ENCODE measurements at regions not wholly inside any gene's neighbourhood (a gene's known extent, or its start where the extent isn't known, plus 50 kb on each side); places are given as distances from the start of the nearest gene placed in this dataset.
"Not testable (repeated sequence)": the region's sequence is repeated elsewhere in the genome, so short reads cannot be mapped to it uniquely, and the experiment has no call there.

DNA sequence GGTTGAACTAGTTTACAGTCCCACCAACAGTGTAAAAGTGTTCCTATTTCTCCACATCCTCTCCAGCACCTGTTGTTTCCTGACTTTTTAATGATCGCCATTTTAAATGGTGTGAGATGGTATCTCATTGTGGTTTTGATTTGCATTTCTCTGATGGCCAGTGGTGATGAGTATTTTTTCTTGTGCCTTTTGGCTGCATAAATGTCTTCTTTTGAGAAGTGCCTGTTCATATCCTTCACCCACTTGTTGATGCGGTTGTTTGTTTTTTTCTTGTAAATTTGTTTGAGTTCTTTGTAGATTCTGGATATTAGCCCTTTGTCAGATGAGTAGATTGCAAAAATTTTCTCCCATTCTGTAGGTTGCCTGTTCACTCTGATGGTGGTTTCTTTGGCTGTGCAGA is 462.0 kb upstream of the ZMIZ1 start:
- DNase-seq = not testable (repeated sequence)

DNA sequence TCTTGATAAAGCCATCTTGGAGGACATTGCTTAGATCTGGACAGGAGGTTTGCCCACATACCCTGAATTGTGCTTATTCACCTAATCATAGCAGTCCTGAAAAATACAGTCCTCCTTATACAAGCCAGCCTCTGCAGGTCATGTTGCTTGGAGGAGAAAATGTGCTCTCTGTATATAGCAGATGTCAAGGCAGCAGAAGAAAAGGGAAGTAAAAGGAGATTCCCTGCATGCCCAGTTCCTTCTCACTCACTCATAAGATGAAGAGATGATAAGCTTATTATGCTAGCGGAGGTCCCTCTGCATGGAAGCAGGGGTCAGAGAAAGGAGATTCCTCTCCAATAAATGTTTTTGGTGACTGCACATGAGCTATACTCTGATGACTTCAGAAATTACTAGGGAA is 458.8 kb upstream of the ZMIZ1 start:
- no peak for DNase-seq

DNA sequence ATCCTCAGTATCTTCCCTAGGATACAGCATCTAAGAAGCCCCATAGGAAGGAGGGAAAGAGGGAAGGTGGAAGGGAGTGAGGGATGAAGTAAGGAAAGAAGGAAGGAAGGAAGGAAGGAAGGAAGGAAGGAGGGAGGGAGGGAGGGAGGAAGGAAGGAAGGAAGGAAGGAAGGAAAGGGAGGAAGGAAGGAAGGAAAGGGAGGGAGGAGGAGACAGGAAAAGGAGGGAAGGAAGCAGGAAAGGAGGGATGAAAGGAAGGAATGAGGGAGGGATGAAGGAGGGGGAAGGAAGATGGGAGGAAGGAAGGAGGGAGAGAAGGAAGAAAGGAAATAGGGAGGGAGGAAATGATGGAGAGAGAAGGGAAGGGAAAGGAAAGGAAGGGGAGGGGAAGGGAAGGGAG is 455.6 kb upstream of the ZMIZ1 start:
- DNase-seq = no peak

DNA sequence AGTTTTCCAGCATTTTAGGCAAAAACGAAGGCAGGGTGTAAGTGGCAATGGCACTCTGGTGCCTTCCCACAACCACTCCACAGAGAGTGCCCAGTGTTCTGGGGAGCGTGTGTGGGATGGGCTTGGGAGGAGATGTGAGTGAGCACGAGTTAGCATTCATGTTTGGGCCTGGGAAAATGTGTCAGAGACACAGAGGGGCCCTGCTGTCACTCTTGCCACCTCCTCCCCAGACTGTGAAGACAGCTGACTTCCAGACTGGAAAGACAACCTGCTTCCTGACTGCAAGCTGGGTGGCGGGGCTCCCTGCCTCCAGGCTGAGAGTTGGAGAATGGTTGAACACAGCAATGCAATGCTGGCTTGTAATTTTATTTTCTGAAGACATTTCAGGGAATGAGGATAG is 454.5 kb upstream of the ZMIZ1 start:
- no peak for DNase-seq

DNA sequence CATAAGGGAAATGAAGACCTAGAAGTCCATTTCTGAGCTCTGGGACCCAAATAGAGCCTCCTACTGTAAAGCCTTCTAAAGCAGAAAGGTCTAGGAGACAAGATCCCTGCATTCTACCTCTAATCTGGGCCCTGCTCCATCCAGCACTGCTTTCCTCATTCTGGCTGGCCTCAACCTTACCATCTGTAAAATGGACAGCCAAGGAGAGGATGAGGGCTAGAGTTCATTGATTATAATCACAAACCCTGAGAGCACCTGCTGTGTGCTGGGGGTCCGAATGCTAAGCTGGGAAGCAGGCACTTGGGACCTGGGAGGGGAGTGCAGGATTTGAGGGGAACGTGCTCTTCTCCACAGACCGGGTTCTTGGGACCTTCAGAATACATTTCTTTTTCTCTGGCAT is 454.0 kb upstream of the ZMIZ1 start:
- no peak for DNase-seq

DNA sequence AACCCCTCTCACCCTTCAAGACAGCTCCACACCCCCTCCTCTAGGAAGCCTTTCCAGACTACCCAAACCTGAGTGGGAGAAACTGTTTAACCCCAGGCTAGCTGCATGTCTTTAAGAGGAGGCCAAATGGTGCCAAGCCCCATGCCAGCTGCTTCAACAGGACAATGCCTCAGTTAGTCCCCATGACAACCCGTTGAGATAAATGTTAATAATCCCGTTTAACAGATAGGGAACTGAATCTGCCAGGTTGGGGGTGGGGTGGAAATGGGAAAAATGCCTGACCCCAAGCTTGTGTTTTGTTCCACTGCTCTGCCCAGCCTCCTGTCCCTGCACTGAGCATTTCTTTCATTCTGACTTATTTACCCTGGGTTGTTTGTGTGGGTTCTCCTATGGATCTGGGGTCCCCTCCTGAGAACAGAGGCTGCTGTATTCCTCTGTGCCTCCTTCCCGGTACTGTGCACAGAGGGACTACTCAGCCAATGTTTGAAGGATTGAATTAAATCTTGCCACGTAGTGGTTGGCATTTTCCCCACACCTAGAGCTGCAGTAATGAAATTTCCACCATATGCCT is 452.6 kb upstream of the ZMIZ1 start:
- DNase-seq = no peak

DNA sequence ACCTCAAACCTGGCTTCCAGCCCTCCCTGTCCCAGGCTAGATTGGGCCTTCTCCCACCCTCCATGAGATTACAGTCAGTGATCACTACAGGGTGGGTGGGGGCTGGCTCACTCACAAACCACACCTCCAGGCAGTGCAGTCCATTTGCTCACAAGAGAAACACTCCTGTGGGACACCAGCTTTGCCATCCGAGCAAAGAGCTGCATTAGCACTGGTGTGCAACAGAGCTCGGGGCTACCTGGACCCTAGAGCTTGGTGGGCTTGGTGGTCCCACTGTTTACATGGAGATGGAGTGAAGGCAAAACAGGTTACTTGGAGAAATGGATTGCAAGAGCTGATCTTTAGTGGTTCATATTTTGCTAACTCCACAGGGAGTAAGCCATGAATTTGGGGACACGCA is 451.7 kb upstream of the ZMIZ1 start:
- DNase-seq = no peak

DNA sequence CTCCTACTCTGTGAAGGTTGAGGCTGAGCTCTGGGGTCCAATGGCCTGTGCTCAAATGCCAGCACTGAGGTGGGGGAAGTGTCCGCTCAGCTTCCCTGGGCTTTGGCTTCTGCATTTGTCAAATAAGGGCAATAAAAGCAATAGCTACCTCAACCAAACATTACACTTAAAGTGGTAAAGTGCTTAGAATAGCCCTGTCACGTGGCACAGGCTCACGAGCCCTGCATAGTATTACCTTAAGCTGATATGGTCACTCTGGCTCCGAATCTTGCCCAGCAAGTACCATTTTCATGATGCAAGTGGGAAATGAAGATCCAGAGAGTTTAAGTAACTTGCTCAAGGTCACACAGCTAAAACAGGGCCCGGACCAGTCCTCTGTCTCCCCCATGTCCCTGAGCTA is 451.1 kb upstream of the ZMIZ1 start:
- no peak for DNase-seq

DNA sequence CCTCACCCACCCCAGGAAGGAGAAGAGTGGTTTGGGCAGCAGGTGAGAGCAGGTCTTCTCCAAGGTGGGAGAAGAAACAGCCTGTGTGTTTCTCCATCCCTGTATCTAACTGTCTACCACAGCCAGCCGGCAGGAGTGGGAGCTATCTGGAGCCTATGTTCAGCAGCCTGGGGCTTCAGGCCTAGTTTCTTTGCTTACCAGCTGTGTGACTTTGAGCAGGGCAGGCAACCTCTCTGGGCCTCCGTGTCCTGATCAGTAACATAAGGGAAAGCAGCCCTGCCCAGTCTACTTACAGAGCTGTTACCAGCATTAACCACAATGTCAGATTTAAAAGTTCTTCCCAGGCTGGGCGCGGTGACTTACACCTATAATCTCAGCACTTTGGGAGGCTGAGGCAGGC is 450.7 kb upstream of the ZMIZ1 start:
- no peak for DNase-seq

DNA sequence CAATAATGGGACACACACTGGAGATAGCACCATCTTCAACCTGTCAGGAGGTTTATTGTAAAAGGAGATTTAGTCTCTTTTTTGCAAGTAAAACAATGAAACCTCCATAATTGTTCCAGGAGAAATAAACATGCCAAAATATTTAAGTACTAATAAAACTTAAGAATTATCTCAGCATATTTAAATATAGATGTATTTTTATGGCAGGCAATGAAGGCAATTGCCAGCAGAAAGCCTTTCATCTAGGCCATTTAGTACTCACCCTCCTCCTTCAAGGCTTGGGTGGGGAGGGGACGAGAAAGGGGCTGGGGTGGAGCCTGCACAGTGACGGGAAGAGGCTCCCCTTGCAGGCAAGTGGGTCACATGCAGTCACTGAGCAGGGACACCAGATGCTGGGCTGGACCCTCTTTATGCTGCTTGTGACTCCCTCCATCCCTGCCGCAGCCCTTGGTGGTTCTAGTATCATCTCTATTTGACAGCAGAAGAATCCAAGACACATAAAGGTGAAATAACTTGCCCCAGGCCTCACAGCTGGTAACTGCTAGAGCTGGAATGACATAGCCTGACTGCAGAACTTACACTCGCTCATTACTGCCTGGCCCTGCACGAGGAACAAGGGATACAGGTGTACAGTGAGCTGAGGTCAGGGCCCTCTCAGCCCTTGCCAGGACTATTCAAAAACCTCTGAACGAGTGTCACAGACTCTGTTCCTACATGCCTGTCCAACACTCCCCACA is 449.5 kb upstream of the ZMIZ1 start:
- DNase-seq = no peak

DNA sequence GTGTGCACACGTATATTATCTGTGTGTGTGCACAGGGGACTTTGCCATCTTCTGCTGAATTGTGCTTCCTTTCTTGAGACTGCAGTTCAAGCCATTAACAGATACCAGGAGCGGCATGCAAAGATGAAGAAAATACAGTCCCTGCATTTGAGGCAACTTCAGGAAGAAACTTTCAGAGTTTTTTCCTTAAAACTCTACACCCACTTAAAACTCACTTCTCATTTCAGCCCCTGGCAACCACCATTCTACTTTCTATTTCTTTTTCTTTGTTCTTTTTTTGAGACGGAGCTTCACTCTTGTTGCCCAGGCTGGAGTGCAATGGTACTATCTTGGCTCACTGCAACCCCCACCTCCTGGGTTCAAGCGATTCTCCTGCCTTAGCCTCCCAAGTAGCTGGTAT is 448.9 kb upstream of the ZMIZ1 start:
- DNase-seq = no peak

DNA sequence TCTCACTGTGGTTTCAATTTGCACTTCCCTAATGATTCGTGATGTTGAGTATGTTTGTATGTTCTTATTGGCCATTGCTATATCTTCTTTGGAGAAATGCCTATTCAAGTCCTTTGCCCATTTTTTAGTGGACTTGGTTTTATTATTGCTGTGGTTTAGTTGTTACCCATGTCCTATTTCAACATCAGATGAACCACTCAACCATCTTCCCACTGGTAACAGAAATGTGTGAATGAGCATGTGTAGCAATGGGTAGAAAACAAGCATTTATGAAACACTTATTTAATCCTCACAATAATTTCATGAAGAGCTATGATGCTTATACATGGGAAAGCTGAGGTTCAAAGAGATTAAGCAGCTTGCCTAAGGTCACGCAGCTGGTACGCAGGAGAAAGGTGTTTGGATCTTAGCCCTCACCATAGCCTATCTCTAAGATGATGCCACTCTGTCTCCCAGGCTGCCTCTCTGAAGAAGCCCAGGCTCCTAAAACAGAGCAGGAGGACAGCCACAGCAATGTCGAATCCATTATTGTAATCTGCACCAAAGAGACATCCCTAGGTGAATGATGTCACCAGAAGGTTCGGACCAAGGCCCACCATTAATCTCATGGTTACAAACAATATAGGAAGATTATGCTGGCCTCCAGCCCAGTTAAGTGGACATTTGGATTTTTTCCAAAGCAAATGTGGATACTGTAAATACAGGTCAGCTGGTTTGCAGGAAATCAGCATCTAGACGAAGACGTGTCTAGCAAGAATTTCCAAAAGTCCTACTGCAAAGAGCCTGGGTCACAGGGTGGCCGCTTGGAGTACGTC is 447.6 kb upstream of the ZMIZ1 start:
- DNase-seq = no peak

DNA sequence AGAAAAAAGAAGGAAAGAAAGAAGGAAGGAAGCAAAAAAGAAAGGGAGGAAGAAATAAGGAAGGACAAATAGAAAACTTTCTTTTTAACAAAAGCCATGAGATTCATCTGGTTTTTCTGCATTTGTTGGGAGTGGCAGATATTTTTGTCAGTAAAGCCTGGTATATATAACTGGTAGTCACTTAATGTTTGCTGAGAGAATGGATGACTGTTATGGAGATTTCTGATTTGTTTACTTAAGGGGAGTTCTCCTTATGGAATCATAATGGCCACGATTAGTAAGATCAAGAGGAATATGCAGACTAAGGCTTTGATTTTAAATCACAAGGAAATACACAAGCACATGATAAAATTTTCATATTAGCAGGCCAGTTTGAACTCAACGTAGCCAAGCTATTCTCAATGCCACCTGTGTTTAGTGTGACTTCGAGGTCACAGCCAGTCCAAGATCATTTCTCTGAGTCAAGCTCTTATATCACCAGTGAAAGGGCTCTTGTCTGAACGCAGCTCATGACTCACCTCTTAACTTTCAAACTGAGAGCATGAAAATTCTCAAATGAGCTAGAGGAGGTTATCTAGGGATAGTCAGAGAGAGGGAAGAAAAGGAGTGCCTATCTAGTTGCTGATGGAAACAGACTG is 445.1 kb upstream of the ZMIZ1 start:
- DNase-seq = no peak

DNA sequence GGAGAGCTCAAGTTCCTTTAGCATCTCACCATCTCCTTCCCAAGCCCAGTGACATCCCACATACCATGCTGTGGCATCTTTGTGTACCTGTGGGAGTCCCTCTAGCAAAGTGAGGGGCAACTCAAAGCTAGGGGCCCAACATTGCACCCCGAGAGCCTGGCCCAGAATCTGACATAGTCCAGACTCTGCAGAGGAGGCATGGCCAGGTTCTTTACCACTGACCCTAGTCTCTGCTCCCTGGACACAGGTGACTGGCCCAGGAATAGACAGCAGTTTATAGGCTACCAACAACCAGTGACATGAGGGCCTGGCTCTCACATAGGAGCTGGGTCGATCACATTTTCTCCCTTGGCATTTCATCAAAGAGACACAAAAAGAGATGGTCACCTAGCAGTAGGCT is 444.0 kb upstream of the ZMIZ1 start:
- DNase-seq = no peak

DNA sequence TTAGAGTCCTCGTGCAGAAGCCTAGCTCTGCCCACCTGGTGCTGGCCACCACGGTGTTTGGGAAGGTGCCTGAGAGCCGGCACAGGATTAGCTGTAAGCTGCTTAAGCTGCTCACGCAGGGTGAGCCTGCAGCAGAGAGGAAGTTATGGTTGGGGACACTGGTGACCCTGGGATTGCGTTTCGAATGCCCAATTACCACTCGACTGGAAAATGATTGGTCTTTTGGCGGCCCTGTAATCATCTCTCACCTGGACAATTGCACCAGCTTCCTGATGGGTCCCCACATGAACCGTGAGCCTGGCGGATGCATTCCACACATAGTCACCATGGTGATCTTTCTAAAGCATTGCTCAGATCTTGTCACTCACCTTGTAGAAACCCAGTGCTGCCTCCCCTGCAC is 442.3 kb upstream of the ZMIZ1 start:
- no peak for DNase-seq

DNA sequence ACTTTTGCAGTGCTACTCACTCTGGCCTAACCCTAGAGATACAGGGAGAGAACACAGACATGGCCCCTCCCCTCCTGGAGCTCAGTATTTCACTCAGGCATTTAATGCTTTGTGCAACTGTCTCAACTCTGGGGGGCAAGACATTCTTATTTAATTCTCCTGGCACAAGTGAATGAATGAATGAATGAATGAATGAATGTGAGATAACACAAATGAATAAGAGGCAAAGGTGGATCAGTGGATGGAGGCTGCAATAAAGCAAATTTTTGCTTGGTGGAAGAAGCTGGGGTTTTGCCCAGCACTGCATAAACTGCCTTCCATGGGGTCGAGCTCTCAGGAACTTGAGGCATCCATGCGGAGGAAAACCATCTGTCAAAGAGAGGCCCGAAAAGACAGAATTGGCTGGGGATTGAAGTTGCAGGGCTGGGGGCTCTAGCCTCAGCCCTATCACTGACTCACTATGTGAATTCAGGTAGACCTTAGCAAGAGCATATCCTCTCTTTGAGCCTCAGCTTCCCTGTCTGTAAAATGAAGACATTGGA is 441.4 kb upstream of the ZMIZ1 start:
- no peak for DNase-seq

DNA sequence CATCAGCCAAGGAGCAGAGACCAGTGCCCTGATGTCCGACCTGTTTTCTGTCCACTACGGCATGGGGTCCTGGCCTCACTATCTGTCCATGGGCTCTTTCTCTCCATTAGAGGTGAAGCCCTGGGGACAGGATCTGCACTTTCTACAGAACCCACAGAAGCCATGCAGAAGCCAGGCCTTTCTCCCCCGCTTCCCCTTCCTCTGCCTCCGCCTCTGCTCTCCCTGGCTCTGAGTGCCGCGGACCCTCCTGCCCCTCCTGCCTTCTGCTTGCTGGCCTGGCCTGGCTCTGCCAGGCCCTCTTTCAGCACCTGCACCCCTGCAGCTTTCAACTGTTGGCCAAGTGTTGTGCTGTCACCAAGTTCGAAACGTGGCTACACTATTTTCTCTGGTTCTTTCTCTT is 439.8 kb upstream of the ZMIZ1 start:
- DNase-seq = no peak

DNA sequence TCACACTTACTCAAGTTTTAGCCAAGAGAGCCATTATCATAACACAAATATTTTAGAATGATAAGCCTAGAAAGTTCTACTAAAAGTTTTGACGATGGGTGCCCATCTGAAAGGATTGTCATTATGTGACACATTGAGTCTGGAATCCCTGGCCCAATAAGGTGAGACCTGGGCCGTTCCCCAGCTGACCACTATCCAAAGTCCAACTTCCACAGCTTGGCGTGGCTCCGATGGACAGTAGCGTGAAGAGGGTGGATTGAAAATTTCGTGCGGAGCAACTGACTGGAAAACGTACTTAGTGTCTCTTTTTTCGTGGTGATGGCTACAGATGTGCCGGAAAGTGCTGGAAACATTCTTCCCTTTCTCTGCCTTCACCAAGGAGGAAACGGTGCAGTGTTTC is 439.0 kb upstream of the ZMIZ1 start:
- DNase-seq = no peak

DNA sequence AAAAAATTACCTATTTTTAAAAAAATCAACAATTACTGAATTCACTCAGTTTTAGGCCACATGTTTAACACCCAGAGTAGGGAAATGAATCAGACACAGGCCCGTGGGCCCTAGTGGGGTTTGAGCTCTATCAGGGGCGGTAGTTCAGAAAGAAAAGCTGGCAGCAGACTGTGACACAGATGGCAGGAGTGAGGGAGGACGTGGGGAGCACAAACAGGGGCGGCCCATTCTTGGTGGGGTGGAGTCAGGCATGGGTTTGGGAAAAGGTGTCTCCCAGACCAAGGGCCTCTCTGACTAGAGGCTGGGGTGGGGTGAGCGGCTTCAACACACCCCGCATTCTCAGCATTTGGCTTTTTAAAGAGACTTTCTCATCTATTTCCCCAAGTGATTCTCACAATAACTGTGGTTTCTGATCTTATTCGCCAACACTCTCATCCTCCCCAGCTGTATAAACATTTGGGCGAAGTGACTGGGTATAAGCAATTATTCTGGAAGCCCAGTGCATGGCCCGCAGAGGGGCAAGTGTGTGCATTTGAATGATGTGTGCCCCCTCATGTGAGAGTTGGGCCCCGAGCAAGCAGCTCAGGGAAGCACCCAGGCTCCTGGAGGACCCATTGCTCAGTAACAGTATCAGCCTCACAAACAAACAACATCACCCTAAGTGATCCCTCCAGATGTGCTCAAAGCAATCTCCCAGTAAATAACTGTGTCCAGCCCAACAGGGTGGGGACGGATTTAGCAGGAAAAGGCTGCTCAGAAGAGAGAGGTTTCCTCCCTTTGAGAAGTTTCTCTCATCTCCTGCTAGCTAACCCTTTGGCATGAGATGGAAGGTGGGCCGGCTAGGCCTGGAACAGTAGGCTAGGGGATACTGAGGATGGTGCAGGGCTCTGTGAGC is 437.6 kb upstream of the ZMIZ1 start:
- no peak for DNase-seq

DNA sequence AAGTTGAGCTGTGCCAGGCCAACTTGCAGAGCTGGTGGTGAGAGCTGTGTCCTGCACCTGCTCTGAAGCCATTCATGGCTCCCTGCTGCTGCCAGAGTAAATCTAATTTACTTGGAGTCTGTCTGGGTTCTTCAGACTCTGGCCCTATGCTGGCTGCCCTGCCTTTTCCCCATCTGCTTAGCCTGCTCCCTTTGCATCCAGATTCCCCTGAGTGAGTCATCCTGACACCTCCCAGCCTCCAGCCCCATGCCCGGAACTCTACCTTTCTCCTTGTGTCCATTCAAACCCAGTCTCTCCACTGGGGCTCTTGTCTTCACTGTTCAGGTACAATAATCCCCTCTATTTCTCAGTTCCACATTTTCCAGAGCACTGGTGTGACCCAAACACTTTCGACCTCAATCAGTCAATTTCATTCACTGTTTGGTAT is 434.4 kb upstream of the ZMIZ1 start:
- DNase-seq = no peak

DNA sequence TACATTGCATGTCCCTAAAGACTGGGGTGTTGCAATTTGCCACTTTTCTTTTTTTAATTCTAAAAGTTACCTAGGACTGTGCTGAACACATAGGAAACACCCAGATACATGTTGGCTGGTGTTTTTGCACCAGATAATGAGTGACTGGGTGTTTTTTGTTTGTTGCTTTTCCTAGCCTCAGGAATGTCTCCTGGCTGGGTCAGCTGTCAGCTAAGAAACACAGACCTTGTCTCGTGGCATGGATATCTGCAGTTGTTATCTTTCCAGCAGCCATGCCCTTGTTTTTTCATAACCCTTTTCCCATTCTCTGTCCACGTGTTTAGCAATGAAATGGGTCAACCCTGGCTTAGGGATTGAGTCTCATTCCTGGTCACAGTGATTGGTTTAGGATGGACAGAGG is 433.9 kb upstream of the ZMIZ1 start:
- DNase-seq = no peak

DNA sequence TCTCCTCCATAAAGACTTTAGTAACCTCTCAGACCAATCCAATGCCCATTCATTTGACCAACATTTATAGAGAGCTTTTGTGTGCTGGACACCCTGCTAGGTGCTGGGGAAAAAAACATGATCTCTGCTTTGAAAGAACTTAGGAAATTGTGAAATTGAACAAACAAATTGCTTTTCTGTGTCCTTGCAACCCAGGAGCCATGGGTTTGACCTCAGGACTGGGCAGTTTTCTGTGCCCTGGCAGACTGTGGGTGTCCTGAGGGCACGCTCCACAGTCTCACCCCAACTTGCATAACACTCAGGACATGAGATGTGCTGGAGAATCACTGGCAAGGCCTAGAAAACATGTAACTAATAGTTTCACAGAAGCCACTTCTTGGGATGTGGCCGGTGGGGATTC is 429.1 kb upstream of the ZMIZ1 start:
- DNase-seq = no peak

Data from activated T-cell treated with anti-CD3 and anti-CD28 coated beads, Interleukin-2, amount 50 U/mL, for 1 hour (primary cell).